HEK293 (cell line): ENCODE measurements at regions not wholly inside any gene's neighbourhood (a gene's known extent, or its start where the extent isn't known, plus 50 kb on each side); places are given as distances from the start of the nearest gene placed in this dataset.

Experiments used
- CTCF ChIA-PET: fragments of 350-600 bp; formaldehyde crosslinking; extraction: SDS; loops from one replicate; lab custom pipeline; 2021; ENCODE audit warnings: antibody characterized with exemption; lab: Yijun Ruan, JAX
- POLR2A ChIA-PET: fragments of 300-600 bp; formaldehyde crosslinking; extraction: SDS; loops from one replicate; lab custom pipeline; 2020; ENCODE audit warnings: antibody characterized with exemption, inconsistent platforms; lab: Yijun Ruan, JAX
- H3K27ac ChIP-seq: fragments of 200-500 bp; sonication (Bioruptor generic); 2 replicates; pipeline ENCODE4 v1.5.1; 2014; ENCODE audit warnings: low read depth, low read length, control low read depth, inconsistent platforms; ENCODE audit errors: extremely low read depth
- H3K36me3 ChIP-seq, 2 experiments: fragments of 200-500 bp in 1 of 2; sonication (Bioruptor generic) in 1 of 2; 1 replicate in 1 of 2; 2 replicates in 1 of 2; pipeline ENCODE4 v1.5.1; 2014 to 2017; ENCODE audit warnings: inconsistent platforms in 2 of 2, low read length in 2 of 2; ENCODE audit not compliant: control insufficient read depth in 2 of 2, insufficient read depth in 1 of 2
- H3K4me1 ChIP-seq: fragments of 200-500 bp; sonication (Bioruptor generic); 2 replicates; pipeline ENCODE4 v1.5.1; 2014; ENCODE audit warnings: mild to moderate bottlenecking, low read length, inconsistent platforms; ENCODE audit not compliant: control insufficient read depth, insufficient read depth
- H3K4me3 ChIP-seq: 2 replicates; pipeline ENCODE4 v1.5.1; 2011; ENCODE audit warnings: low read depth, mild to moderate bottlenecking, control low read depth, low read length, moderate library complexity
- H3K9me3 ChIP-seq: fragments of 200-500 bp; sonication (Bioruptor generic); 2 replicates; pipeline ENCODE4 v1.5.1; 2014; ENCODE audit warnings: low read depth, low read length, inconsistent platforms; ENCODE audit not compliant: control insufficient read depth, insufficient read depth
- GLI2 ChIP-seq: fragments of 450-650 bp; formaldehyde crosslinking; IDR thresholded peaks from 2 replicates; pipeline ENCODE4; 2017; ENCODE audit warnings: missing biosample characterization, missing genetic modification characterization, low read depth, borderline replicate concordance
- KLF9 ChIP-seq: fragments of 450-650 bp; formaldehyde crosslinking; IDR thresholded peaks from 2 replicates; pipeline ENCODE4 v1.5.1; 2016; ENCODE audit warnings: missing biosample characterization, missing genetic modification characterization, low read depth
- MZF1 ChIP-seq: fragments of 450-650 bp; formaldehyde crosslinking; IDR thresholded peaks from 2 replicates; pipeline ENCODE4 v1.5.1; 2017; ENCODE audit warnings: missing biosample characterization, missing genetic modification characterization, borderline replicate concordance
- OSR2 ChIP-seq: fragments of 450-650 bp; formaldehyde crosslinking; IDR thresholded peaks from 2 replicates; pipeline ENCODE4 v1.5.1; 2016; ENCODE audit warnings: missing biosample characterization, missing genetic modification characterization
- TCF7L2 ChIP-seq: IDR thresholded peaks from 2 replicates; pipeline ENCODE4 v1.6.1; 2011; ENCODE audit warnings: low read depth, mild to moderate bottlenecking, inconsistent platforms, low read length, moderate library complexity, borderline replicate concordance
- ZNF121 ChIP-seq: fragments of 450-650 bp; formaldehyde crosslinking; IDR thresholded peaks from 2 replicates; pipeline ENCODE4 v1.5.1; 2016; ENCODE audit warnings: missing biosample characterization, missing genetic modification characterization
- ZNF155 ChIP-seq: fragments of 450-650 bp; formaldehyde crosslinking; IDR thresholded peaks from 2 replicates; pipeline ENCODE4 v1.5.1; 2016; ENCODE audit warnings: missing biosample characterization, missing genetic modification characterization
- ZNF214 ChIP-seq: fragments of 450-650 bp; formaldehyde crosslinking; IDR thresholded peaks from 2 replicates; pipeline ENCODE4 v1.5.1; 2017; ENCODE audit warnings: missing biosample characterization, mild to moderate bottlenecking, missing genetic modification characterization, borderline replicate concordance
- ZNF239 ChIP-seq: fragments of 450-650 bp; formaldehyde crosslinking; IDR thresholded peaks from 2 replicates; pipeline ENCODE4 v1.5.1; 2016; ENCODE audit warnings: missing biosample characterization, missing genetic modification characterization
- ZNF24 ChIP-seq: fragments of 450-650 bp; formaldehyde crosslinking; IDR thresholded peaks from 2 replicates; pipeline ENCODE4 v1.5.1; 2016; ENCODE audit warnings: missing biosample characterization, missing genetic modification characterization
- ZNF366 ChIP-seq: fragments of 450-650 bp; formaldehyde crosslinking; conservative IDR thresholded peaks from 2 replicates; pipeline ENCODE4 v1.5.1; 2016; ENCODE audit warnings: missing biosample characterization, missing genetic modification characterization
- ZNF394 ChIP-seq: fragments of 450-650 bp; formaldehyde crosslinking; IDR thresholded peaks from 2 replicates; pipeline ENCODE4 v1.5.1; 2016; ENCODE audit warnings: missing biosample characterization, missing genetic modification characterization, mild to moderate bottlenecking, moderate library complexity, borderline replicate concordance
- ZNF404 ChIP-seq: fragments of 450-650 bp; formaldehyde crosslinking; IDR thresholded peaks from 2 replicates; pipeline ENCODE4 v1.5.1; 2017; ENCODE audit warnings: missing biosample characterization, missing genetic modification characterization
- ZNF514 ChIP-seq: fragments of 450-650 bp; formaldehyde crosslinking; IDR thresholded peaks from 2 replicates; pipeline ENCODE4 v1.5.1; 2016; ENCODE audit warnings: missing biosample characterization, missing genetic modification characterization
- ZNF785 ChIP-seq: fragments of 450-650 bp; formaldehyde crosslinking; IDR thresholded peaks from 2 replicates; pipeline ENCODE4 v1.5.1; 2016; ENCODE audit warnings: missing biosample characterization, missing genetic modification characterization
- TF ChIP-seq, protein P1 (sequence below): fragments of 450-650 bp; formaldehyde crosslinking; IDR thresholded peaks from 2 replicates; pipeline ENCODE4 v1.5.1; 2016; ENCODE audit warnings: missing biosample characterization, missing genetic modification characterization
- TF ChIP-seq, protein P2 (sequence below): fragments of 450-650 bp; formaldehyde crosslinking; IDR thresholded peaks from 2 replicates; pipeline ENCODE4 v1.5.1; 2016; ENCODE audit warnings: missing biosample characterization, missing genetic modification characterization, low read depth
- TF ChIP-seq, protein P3 (sequence below): fragments of 450-650 bp; formaldehyde crosslinking; IDR thresholded peaks from 2 replicates; pipeline ENCODE4 v1.5.1; 2016; ENCODE audit warnings: missing biosample characterization, missing genetic modification characterization

DNA sequence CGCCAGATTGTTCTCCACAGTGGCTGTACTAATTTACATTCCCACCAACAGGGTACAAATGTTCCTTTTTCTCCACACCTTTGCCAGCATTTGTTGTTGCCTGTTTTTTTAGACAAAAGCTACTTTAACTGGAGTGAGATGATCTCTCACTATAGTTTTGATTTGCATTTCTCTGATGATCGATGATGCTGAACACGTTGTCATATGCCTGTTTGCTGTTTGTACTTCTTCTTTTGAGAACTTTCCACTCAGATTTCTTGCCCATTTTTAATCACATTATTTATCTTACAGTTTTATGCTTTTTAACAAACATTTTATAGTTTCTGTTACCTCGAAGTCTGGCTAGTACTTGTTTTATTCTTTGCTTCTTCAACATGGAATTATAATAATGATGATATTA is 643.7 kb upstream of the ALCAM start (continued):
- TF ChIP-seq, protein P1, sequence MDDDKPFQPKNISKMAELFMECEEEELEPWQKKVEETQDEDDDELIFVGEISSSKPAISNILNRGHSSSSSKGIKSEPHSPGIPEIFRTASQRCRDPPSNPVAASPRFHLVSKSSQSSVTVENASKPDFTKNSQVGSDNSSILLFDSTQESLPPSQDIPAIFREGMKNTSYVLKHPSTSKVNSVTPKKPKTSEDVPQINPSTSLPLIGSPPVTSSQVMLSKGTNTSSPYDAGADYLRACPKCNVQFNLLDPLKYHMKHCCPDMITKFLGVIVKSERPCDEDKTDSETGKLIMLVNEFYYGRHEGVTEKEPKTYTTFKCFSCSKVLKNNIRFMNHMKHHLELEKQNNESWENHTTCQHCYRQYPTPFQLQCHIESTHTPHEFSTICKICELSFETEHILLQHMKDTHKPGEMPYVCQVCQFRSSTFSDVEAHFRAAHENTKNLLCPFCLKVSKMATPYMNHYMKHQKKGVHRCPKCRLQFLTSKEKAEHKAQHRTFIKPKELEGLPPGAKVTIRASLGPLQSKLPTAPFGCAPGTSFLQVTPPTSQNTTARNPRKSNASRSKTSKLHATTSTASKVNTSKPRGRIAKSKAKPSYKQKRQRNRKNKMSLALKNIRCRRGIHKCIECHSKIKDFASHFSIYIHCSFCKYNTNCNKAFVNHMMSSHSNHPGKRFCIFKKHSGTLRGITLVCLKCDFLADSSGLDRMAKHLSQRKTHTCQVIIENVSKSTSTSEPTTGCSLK (tag by site-specific recombination), result no peak
- TF ChIP-seq, protein P2, sequence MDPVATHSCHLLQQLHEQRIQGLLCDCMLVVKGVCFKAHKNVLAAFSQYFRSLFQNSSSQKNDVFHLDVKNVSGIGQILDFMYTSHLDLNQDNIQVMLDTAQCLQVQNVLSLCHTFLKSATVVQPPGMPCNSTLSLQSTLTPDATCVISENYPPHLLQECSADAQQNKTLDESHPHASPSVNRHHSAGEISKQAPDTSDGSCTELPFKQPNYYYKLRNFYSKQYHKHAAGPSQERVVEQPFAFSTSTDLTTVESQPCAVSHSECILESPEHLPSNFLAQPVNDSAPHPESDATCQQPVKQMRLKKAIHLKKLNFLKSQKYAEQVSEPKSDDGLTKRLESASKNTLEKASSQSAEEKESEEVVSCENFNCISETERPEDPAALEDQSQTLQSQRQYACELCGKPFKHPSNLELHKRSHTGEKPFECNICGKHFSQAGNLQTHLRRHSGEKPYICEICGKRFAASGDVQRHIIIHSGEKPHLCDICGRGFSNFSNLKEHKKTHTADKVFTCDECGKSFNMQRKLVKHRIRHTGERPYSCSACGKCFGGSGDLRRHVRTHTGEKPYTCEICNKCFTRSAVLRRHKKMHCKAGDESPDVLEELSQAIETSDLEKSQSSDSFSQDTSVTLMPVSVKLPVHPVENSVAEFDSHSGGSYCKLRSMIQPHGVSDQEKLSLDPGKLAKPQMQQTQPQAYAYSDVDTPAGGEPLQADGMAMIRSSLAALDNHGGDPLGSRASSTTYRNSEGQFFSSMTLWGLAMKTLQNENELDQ, result no peak
- TF ChIP-seq, all 188 proteins: peak for 0

DNA sequence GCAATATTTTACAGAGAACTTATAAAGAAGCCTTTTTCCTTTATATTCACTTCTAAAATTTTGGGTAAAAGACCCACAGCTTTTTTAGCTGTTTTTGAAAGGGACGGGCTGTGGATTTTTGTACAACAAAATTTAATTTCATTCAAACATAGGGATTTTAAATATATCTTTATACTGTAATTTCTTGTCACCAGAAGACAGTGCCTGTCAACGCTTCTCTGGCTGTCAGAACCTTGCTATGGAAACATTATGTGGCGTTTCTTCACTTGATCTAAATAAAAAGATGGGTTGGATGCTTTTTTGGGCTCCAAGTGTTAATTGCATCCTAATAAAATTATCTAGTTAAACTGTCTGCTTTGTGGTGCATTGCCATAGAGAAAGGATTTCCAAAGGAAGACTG is 635.6 kb upstream of the ALCAM start:
- Histone ChIP-seq H3K4me3 (no peak overlapping the region), H3K9me3 (no peaks in the 10 kb centered on the region), H3K36me3 (no peaks in the 10 kb centered on the region), H3K4me1 (no peaks in the 10 kb centered on the region), H3K27ac (no peak overlapping the region)
- TF ChIP-seq ZNF239 (tag by site-specific recombination) (no peak), ZNF214 (tag by site-specific recombination) (no peak), MZF1 (tag by site-specific recombination) (no peak), ZNF121 (tag by site-specific recombination) (no peak), ZNF404 (tag by site-specific recombination) (no peak), ZNF394 (tag by site-specific recombination) (no peak)
- TF ChIP-seq, protein P3, sequence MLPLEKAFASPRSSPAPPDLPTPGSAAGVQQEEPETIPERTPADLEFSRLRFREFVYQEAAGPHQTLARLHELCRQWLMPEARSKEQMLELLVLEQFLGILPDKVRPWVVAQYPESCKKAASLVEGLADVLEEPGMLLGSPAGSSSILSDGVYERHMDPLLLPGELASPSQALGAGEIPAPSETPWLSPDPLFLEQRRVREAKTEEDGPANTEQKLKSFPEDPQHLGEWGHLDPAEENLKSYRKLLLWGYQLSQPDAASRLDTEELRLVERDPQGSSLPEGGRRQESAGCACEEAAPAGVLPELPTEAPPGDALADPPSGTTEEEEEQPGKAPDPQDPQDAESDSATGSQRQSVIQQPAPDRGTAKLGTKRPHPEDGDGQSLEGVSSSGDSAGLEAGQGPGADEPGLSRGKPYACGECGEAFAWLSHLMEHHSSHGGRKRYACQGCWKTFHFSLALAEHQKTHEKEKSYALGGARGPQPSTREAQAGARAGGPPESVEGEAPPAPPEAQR, result no peak
- ChIA-PET CTCF (no interaction called here), POLR2A (no interaction called here)

DNA sequence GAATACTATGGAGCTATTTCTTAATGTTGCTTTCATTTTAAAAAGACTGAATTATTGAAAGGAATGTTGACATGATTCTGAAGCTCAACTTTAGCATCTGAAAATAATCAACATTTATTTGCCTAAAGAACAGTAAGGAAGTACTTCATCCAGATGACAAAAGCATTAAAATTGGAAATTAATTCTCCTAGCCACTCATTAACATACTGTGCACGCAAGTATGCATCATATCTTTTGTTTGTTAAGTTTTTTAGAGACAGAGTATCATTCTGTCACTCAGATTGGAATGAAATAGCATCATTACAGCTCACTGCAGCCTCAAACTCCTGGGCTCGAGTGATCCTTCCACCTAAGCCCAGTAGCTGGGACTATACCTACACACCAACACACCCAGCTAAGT is 632.1 kb upstream of the ALCAM start:
- no peaks in the 10 kb centered on the region for H3K36me3 ChIP-seq
- ChIA-PET POLR2A (no interaction called here), CTCF (no interaction called here)
- TF ChIP-seq ZNF366 (tag by site-specific recombination), result no peak
- TF ChIP-seq ZNF514 (tag by site-specific recombination), result no peak
- TF ChIP-seq TCF7L2, result no peak
- TF ChIP-seq ZNF155 (tag by site-specific recombination), result no peak
- no peak for TF ChIP-seq KLF9 (tag by site-specific recombination)
- TF ChIP-seq GLI2 (tag by site-specific recombination), result no peak
- no peak for TF ChIP-seq ZNF785 (tag by site-specific recombination)
- TF ChIP-seq ZNF24 (tag by site-specific recombination), result no peak
- no peak for TF ChIP-seq OSR2 (tag by site-specific recombination)
- no peak overlapping the region for H3K27ac ChIP-seq
- no peaks in the 10 kb centered on the region for H3K4me1 ChIP-seq
- H3K4me3 ChIP-seq, result no peak overlapping the region
- H3K9me3 ChIP-seq, result no peaks in the 10 kb centered on the region
